B cell (primary cell): ENCODE measurements at regions not wholly inside any gene's neighbourhood (a gene's known extent, or its start where the extent isn't known, plus 50 kb on each side); places are given as distances from the start of the nearest gene placed in this dataset.

Source experiments
- ATAC-seq: fragments of 200-7000 bp; cut with Tn5 transposase; one replicate; pipeline ENCODE4 v1.10.0; 2021; ENCODE audit warnings: low read depth, mild to moderate bottlenecking, moderate number of reproducible peaks, moderate library complexity
- CTCF ChIA-PET: fragments of 350-600 bp; sonication (Branson Sonifier 250); formaldehyde crosslinking; loops from one replicate; lab custom pipeline; 2021; ENCODE audit warnings: antibody characterized with exemption, inconsistent platforms; lab: Charles Lee
- POLR2A ChIA-PET: fragments of 350-600 bp; sonication (Branson Sonifier 250); formaldehyde crosslinking; loops from one replicate; lab custom pipeline; 2021; ENCODE audit warnings: antibody characterized with exemption; lab: Charles Lee
- DNase-seq: peaks from one replicate; pipeline ENCODE4 v3.0.0; 2013
- H2AFZ ChIP-seq: 2 replicates; pipeline ENCODE4 v1.6.1; 2012; ENCODE audit warnings: mild to moderate bottlenecking, low read depth, low read length; ENCODE audit not compliant: insufficient read depth, poor library complexity, severe bottlenecking
- H3K27ac ChIP-seq, 2 donors: 1 replicate in 1 of 2; 2 replicates in 1 of 2; pipeline ENCODE4 v1.5.1; 2012 to 2013; ENCODE audit warnings: low read length in 2 of 2, mild to moderate bottlenecking in 2 of 2, moderate library complexity in 1 of 2
- H3K27me3 ChIP-seq, 4 experiments: fragments of 200-600 bp in 1 of 4; sonication (generic) in 1 of 4; replicated peaks in 1 of 4; 1 replicate in 2 of 4; 2 replicates in 2 of 4; pipeline versions ENCODE4 v1.6.1 to v1.7.0; 2013 to 2016; ENCODE audit warnings: low read length in 3 of 4, mild to moderate bottlenecking in 2 of 4, mixed read lengths in 1 of 4, moderate library complexity in 1 of 4; ENCODE audit not compliant: insufficient read depth in 4 of 4, control insufficient read depth in 3 of 4; ENCODE audit errors: control extremely low read depth in 1 of 4
- H3K36me3 ChIP-seq, 2 experiments: replicated peaks in 1 of 2; 1 replicate in 1 of 2; 2 replicates in 1 of 2; pipeline versions ENCODE4 v1.6.1 to v1.7.1; 2013; ENCODE audit warnings: low read length in 1 of 2; ENCODE audit not compliant: insufficient read depth in 2 of 2, control insufficient read depth in 1 of 2; ENCODE audit errors: control extremely low read depth in 1 of 2, extremely low read depth in 1 of 2
- H3K4me1 ChIP-seq, 2 donors: fragments of 200-600 bp in 1 of 2; sonication (generic) in 1 of 2; 1 replicate in 1 of 2; 2 replicates in 1 of 2; pipeline versions ENCODE4 v1.5.1 to v1.6.1; 2013 to 2017; ENCODE audit warnings: low read length in 2 of 2; ENCODE audit not compliant: control insufficient read depth in 2 of 2, insufficient read depth in 2 of 2
- H3K4me2 ChIP-seq: replicated peaks from 2 replicates; pipeline ENCODE3; 2012; ENCODE audit warnings: mild to moderate bottlenecking, low read depth, low read length; ENCODE audit not compliant: poor library complexity, severe bottlenecking
- H3K4me3 ChIP-seq, 5 experiments: fragments of 200-600 bp in 1 of 5; sonication (generic) in 1 of 5; 1 replicate in 3 of 5; 2 replicates in 2 of 5; pipeline versions ENCODE4 v1.5.1 to v1.7.0; 2011 to 2016; ENCODE audit warnings: low read length in 4 of 5, mild to moderate bottlenecking in 4 of 5, low read depth in 2 of 5, control low read depth in 1 of 5, moderate library complexity in 1 of 5; ENCODE audit not compliant: insufficient read depth in 1 of 5; ENCODE audit errors: control extremely low read depth in 1 of 5, extremely low read depth in 1 of 5
- H3K79me2 ChIP-seq: fragments of 200-600 bp; sonication (generic); one replicate; pipeline ENCODE4 v1.6.0; 2016; ENCODE audit warnings: low read length; ENCODE audit not compliant: control insufficient read depth, insufficient read depth
- H3K9ac ChIP-seq: fragments of 200-600 bp; sonication (generic); 2 replicates; pipeline ENCODE4 v1.6.1; 2017; ENCODE audit warnings: mild to moderate bottlenecking, low read length, moderate library complexity
- H3K9me3 ChIP-seq, 3 donors: one replicate each; pipeline versions ENCODE4 v1.6.1 to v1.7.1; 2013; ENCODE audit warnings: low read length in 2 of 3; ENCODE audit not compliant: control insufficient read depth in 2 of 3, insufficient read depth in 1 of 3; ENCODE audit errors: control extremely low read depth in 1 of 3
- H4K20me1 ChIP-seq: 2 replicates; pipeline ENCODE4 v1.6.0; 2012; ENCODE audit warnings: mild to moderate bottlenecking, low read length; ENCODE audit not compliant: insufficient read depth, control insufficient read depth, poor library complexity, severe bottlenecking
- H3K27ac Mint-ChIP-seq: one replicate; pipeline ENCODE4 v1.8.0; 2021; ENCODE audit warnings: mixed read lengths
- H3K27me3 Mint-ChIP-seq: one replicate; pipeline ENCODE4 v1.8.0; 2021; ENCODE audit warnings: mixed read lengths
- H3K4me1 Mint-ChIP-seq: one replicate; pipeline ENCODE4 v1.8.0; 2021; ENCODE audit warnings: mixed read lengths
- H3K4me3 Mint-ChIP-seq: one replicate; pipeline ENCODE4 v1.8.0; 2021; ENCODE audit warnings: mixed read lengths
- H3K9me3 Mint-ChIP-seq: one replicate; pipeline ENCODE4 v1.8.0; 2022; ENCODE audit warnings: mixed read lengths; ENCODE audit not compliant: insufficient read depth
- CTCF ChIP-seq: fragments of 200-600 bp; IDR thresholded peaks from one replicate; pipeline ENCODE4 v1.8.0; 2022; ENCODE audit warnings: antibody characterized with exemption, mild to moderate bottlenecking
- EZH2 ChIP-seq: IDR thresholded peaks from 2 replicates; pipeline ENCODE4 v1.6.1; 2012; ENCODE audit warnings: borderline replicate concordance, low read depth, mild to moderate bottlenecking, moderate library complexity, low read length; ENCODE audit not compliant: insufficient read depth, poor library complexity, severe bottlenecking
- WGBS: methylation state at CpG from one replicate; pipeline ENCODE4 v1.1.5; 2013; ENCODE audit warnings: missing lambda C conversion rate; ENCODE audit not compliant: insufficient coverage; 5-methylcytosine and 5-hydroxymethylcytosine counted together
- intact Hi-C: fragments of 100-400 bp; cut with micrococcal nuclease; formaldehyde crosslinking; loops from one replicate; pipeline ENCODE4 v1.10.0; 2022

GRCh38 chr5:66520854-66521253, 75.3 kb upstream of the MAST4 start:
- Histone ChIP-seq H3K9me3 (peaks cover 0 to 6% (median 2%) of the 10 kb centered on the region in 3 donors), H3K27ac (no peak overlapping the region), H3K9ac (no peak overlapping the region), H2AFZ (no peak overlapping the region), H3K36me3 (no peaks in the 10 kb centered on the region), H3K79me2 (no peaks in the 10 kb centered on the region), H3K4me1 (peaks cover 13 to 15% of the 10 kb centered on the region in 2 donors), H3K27me3 (no peaks in the 10 kb centered on the region), H4K20me1 (no peaks in the 10 kb centered on the region), H3K4me3 (no peak overlapping the region), H3K4me2 (no peak overlapping the region)
- intact Hi-C loops: no loop called here
- CTCF ChIA-PET: no interaction called here
- Mint-ChIP-seq H3K27ac (no peak overlapping the region), H3K9me3 (peaks cover 7% of the 10 kb centered on the region), H3K4me1 (peaks cover 18% of the 10 kb centered on the region), H3K4me3 (no peak overlapping the region), H3K27me3 (no peaks in the 10 kb centered on the region)
- POLR2A ChIA-PET: no interaction called here
- no peak for ATAC-seq
- no peak for DNase-seq
- TF ChIP-seq CTCF: no peak
- TF ChIP-seq EZH2: no peak

GRCh38 chr5:66527478-66528035, 68.6 kb upstream of the MAST4 start:
- ATAC-seq (no peak), DNase-seq (no peak)
- no peaks in the 10 kb centered on the region for H3K4me1 ChIP-seq
- H3K36me3 ChIP-seq: no peaks in the 10 kb centered on the region
- no peak overlapping the region for H3K4me3 Mint-ChIP-seq
- WGBS: 80% methylated on average over 1 of the region's 4 CpGs
- no peak overlapping the region for H2AFZ ChIP-seq
- no peaks in the 10 kb centered on the region for H3K27me3 ChIP-seq
- no peak overlapping the region for H3K27ac Mint-ChIP-seq
- no peaks in the 10 kb centered on the region for H3K9me3 ChIP-seq
- H3K4me3 ChIP-seq: no peak overlapping the region
- TF ChIP-seq EZH2 (no peak), CTCF (no peak)
- H3K4me1 Mint-ChIP-seq: peaks cover 4% of the 10 kb centered on the region
- H3K27me3 Mint-ChIP-seq: no peaks in the 10 kb centered on the region
- POLR2A ChIA-PET: no interaction called here
- CTCF ChIA-PET: interaction anchor here (0.7 to 2.1 kb wide), 3 partner anchors 12 to 64 kb away, joined by 4 to 5 read pairs (median 5); no protein-coding TSS in a partner anchor
- no peak overlapping the region for H3K9ac ChIP-seq
- intact Hi-C loops: no loop called here
- H3K79me2 ChIP-seq: no peaks in the 10 kb centered on the region
- no peaks in the 10 kb centered on the region for H4K20me1 ChIP-seq
- H3K9me3 Mint-ChIP-seq: no peaks in the 10 kb centered on the region
- no peak overlapping the region for H3K4me2 ChIP-seq
- H3K27ac ChIP-seq: no peak overlapping the region
